H1 (cell line): ENCODE measurements at regions not wholly inside any gene's neighbourhood (a gene's known extent, or its start where the extent isn't known, plus 50 kb on each side); places are given as distances from the start of the nearest gene placed in this dataset.
A peak's percentile ranks its signal among the peaks of the same experiment; 100 is the strongest.

Experiments used
- CTCF ChIA-PET: fragments of 300-600 bp; sonication (Branson Sonifier 250); formaldehyde crosslinking; loops from one replicate; lab custom pipeline; 2021; ENCODE audit not compliant: partially characterized antibody; lab: Charles Lee
- POLR2A ChIA-PET: fragments of 300-600 bp; sonication (Branson Sonifier 250); formaldehyde crosslinking; loops from one replicate; lab custom pipeline; 2021; ENCODE audit warnings: inconsistent platforms; ENCODE audit not compliant: partially characterized antibody; lab: Charles Lee
- DNase-seq, 2 experiments: peaks; one replicate each; pipeline versions ENCODE4 v3.0.0 to v3.0.0-alpha.2; 2010 to 2022; ENCODE audit warnings: low spot score in 2 of 2, low read depth in 1 of 2, mixed read lengths in 1 of 2
- FAIRE-seq: peaks from 2 replicates; lab custom pipeline; 2011; peaks lifted over from hg19 to GRCh38; lab: Jason Lieb, UNC
- H2AFZ ChIP-seq: 2 replicates; pipeline ENCODE4 v1.8.1; 2012; ENCODE audit warnings: low read length, inconsistent platforms
- H2AK5ac ChIP-seq: 2 replicates; pipeline ENCODE4 v1.6.1; 2013; ENCODE audit warnings: low read depth, low read length
- H2BK120ac ChIP-seq: replicated peaks from 2 replicates; pipeline ENCODE3; 2013; ENCODE audit warnings: low read depth, low read length, inconsistent platforms
- H2BK12ac ChIP-seq: 2 replicates; pipeline ENCODE4 v1.6.1; 2013; ENCODE audit warnings: low read depth, low read length
- H2BK15ac ChIP-seq: 2 replicates; pipeline ENCODE4 v1.6.1; 2013; ENCODE audit warnings: low read length
- H2BK20ac ChIP-seq: 2 replicates; pipeline ENCODE4 v1.6.1; 2013; ENCODE audit warnings: low read length
- H2BK5ac ChIP-seq: 2 replicates; pipeline ENCODE4 v1.6.1; 2013; ENCODE audit warnings: low read depth, low read length
- H3K14ac ChIP-seq: 2 replicates; pipeline ENCODE4 v1.6.1; 2013; ENCODE audit warnings: inconsistent platforms; ENCODE audit not compliant: insufficient read length
- H3K18ac ChIP-seq: 2 replicates; pipeline ENCODE4 v1.6.1; 2013; ENCODE audit warnings: low read length; ENCODE audit errors: extremely low read depth
- H3K23ac ChIP-seq: 2 replicates; pipeline ENCODE4 v1.6.1; 2013; ENCODE audit warnings: inconsistent platforms; ENCODE audit not compliant: insufficient read length
- H3K23me2 ChIP-seq: 2 replicates; pipeline ENCODE4 v1.6.1; 2013; ENCODE audit warnings: low read depth, low read length
- H3K27ac ChIP-seq: 2 replicates; pipeline ENCODE4 v1.6.1; 2011; ENCODE audit warnings: low read depth, low read length, inconsistent platforms
- H3K27me3 ChIP-seq, 4 experiments: replicated peaks in 1 of 4; 1 replicate in 1 of 4; 2 replicates in 3 of 4; pipeline versions ENCODE4 v1.6.1 to v1.8.1; 2011 to 2013; ENCODE audit warnings: low read length in 3 of 4, mild to moderate bottlenecking in 3 of 4, inconsistent platforms in 2 of 4, mixed read lengths in 2 of 4, moderate library complexity in 1 of 4; ENCODE audit not compliant: control insufficient read depth in 3 of 4, insufficient read depth in 3 of 4; ENCODE audit errors: extremely low read depth in 1 of 4
- H3K36me3 ChIP-seq, 4 experiments: 2 replicates each; pipeline versions ENCODE4 v1.6.1 to v1.8.1; 2011 to 2013; ENCODE audit warnings: mild to moderate bottlenecking in 4 of 4, low read length in 3 of 4, moderate library complexity in 2 of 4, control low read depth in 1 of 4, inconsistent platforms in 1 of 4; ENCODE audit not compliant: insufficient read depth in 4 of 4, control insufficient read depth in 2 of 4
- H3K4ac ChIP-seq: replicated peaks from 2 replicates; pipeline ENCODE3; 2013; ENCODE audit warnings: low read length, low read depth, mixed read lengths, inconsistent platforms; ENCODE audit not compliant: insufficient read length
- H3K4me1 ChIP-seq, 4 experiments: replicated peaks in 1 of 4; 1 replicate in 1 of 4; 2 replicates in 3 of 4; pipeline versions ENCODE4 v1.6.1 to v1.8.1; 2011 to 2013; ENCODE audit warnings: low read length in 3 of 4, inconsistent platforms in 2 of 4, mixed read lengths in 1 of 4; ENCODE audit not compliant: insufficient read depth in 4 of 4, control insufficient read depth in 3 of 4
- H3K4me2 ChIP-seq, 2 experiments: 2 replicates each; pipeline versions ENCODE4 v1.6.1 to v1.8.1; 2011 to 2013; ENCODE audit warnings: low read depth in 2 of 2, low read length in 2 of 2, control low read depth in 1 of 2, inconsistent platforms in 1 of 2, mild to moderate bottlenecking in 1 of 2; ENCODE audit not compliant: insufficient read depth in 1 of 2
- H3K4me3 ChIP-seq, 4 experiments: fragments of 200-600, 300-600 bp in 1 of 4; sonication (generic), shearing (Covaris generic), sonication (Bioruptor Twin) in 1 of 4; 2 replicates each; pipeline versions ENCODE4 v1.5.1 to v1.8.1; 2011 to 2016; ENCODE audit warnings: low read length in 4 of 4, low read depth in 3 of 4, control low read depth in 2 of 4, inconsistent platforms in 2 of 4, mild to moderate bottlenecking in 2 of 4, mixed read lengths in 1 of 4, moderate library complexity in 1 of 4; ENCODE audit not compliant: insufficient read depth in 2 of 4; ENCODE audit errors: extremely low read depth in 1 of 4
- H3K56ac ChIP-seq: replicated peaks from 2 replicates; pipeline ENCODE3; 2013; ENCODE audit warnings: low read depth, mild to moderate bottlenecking, mixed read lengths, low read length, inconsistent platforms; ENCODE audit not compliant: insufficient read length
- H3K79me1 ChIP-seq: 2 replicates; pipeline ENCODE4 v1.6.1; 2013; ENCODE audit warnings: low read depth, low read length, control low read depth
- H3K79me2 ChIP-seq, 2 experiments: 2 replicates each; pipeline versions ENCODE4 v1.6.1 to v1.8.1; 2012 to 2013; ENCODE audit warnings: low read length in 2 of 2, mild to moderate bottlenecking in 2 of 2, inconsistent platforms in 1 of 2; ENCODE audit not compliant: insufficient read depth in 2 of 2, control insufficient read depth in 1 of 2
- H3K9ac ChIP-seq, 4 experiments: replicated peaks in 1 of 4; 1 replicate in 1 of 4; 2 replicates in 3 of 4; pipeline versions ENCODE4 v1.6.1 to v1.8.1; 2011 to 2013; ENCODE audit warnings: low read depth in 3 of 4, low read length in 3 of 4, control low read depth in 2 of 4, mild to moderate bottlenecking in 2 of 4, moderate library complexity in 2 of 4, inconsistent platforms in 1 of 4; ENCODE audit errors: extremely low read depth in 1 of 4
- H3K9me3 ChIP-seq, 2 experiments: 2 replicates each; pipeline versions ENCODE4 v1.6.1 to v1.8.1; 2012 to 2013; ENCODE audit warnings: mild to moderate bottlenecking in 2 of 2, moderate library complexity in 2 of 2, control low read depth in 1 of 2, inconsistent platforms in 1 of 2, low read depth in 1 of 2, low read length in 1 of 2, mixed read lengths in 1 of 2; ENCODE audit not compliant: insufficient read depth in 2 of 2
- H4K20me1 ChIP-seq, 2 experiments: replicated peaks in 1 of 2; 2 replicates each; pipeline versions ENCODE3 to v1.8.1; 2011 to 2013; ENCODE audit warnings: inconsistent platforms in 2 of 2, low read length in 2 of 2, mild to moderate bottlenecking in 1 of 2; ENCODE audit not compliant: insufficient read depth in 2 of 2, control insufficient read depth in 1 of 2
- H4K5ac ChIP-seq: 2 replicates; pipeline ENCODE4 v1.6.1; 2013; ENCODE audit warnings: low read length, low read depth, mixed read lengths, inconsistent platforms; ENCODE audit not compliant: insufficient read length
- H4K8ac ChIP-seq: 2 replicates; pipeline ENCODE4 v1.8.0; 2013; ENCODE audit warnings: mild to moderate bottlenecking, moderate library complexity, low read length, inconsistent platforms; ENCODE audit not compliant: insufficient read depth; ENCODE audit errors: extremely low read depth
- H4K91ac ChIP-seq: replicated peaks from 2 replicates; pipeline ENCODE3; 2013; ENCODE audit warnings: low read length, mixed read lengths, inconsistent platforms; ENCODE audit not compliant: insufficient read length
- BRCA1 ChIP-seq: IDR thresholded peaks from 2 replicates; pipeline ENCODE4 v1.6.1; 2012; ENCODE audit warnings: low read depth, low read length, improper control_type of control experiment
- EP300 ChIP-seq, 2 experiments: IDR thresholded peaks; 1 replicate in 1 of 2; 2 replicates in 1 of 2; pipeline ENCODE4 v1.6.1; 2011 to 2012; ENCODE audit warnings: low read depth in 2 of 2, low read length in 2 of 2, mild to moderate bottlenecking in 2 of 2, borderline replicate concordance in 1 of 2, inconsistent platforms in 1 of 2, moderate library complexity in 1 of 2
- MAX ChIP-seq: IDR thresholded peaks from 2 replicates; pipeline ENCODE4 v1.6.1; 2012; ENCODE audit warnings: inconsistent platforms
- WGBS, 2 experiments: shearing (Covaris generic) in 1 of 2; methylation state at CpG; one replicate each; pipeline versions ENCODE4 v1.1.6 to v1.1.7; 2013 to 2015; ENCODE audit warnings: low lambda C conversion rate in 2 of 2, mixed read lengths in 2 of 2, inconsistent platforms in 1 of 2, low coverage in 1 of 2, missing lambda C conversion rate in 1 of 2; ENCODE audit not compliant: insufficient replicate concordance in 2 of 2, insufficient coverage in 1 of 2, insufficient read length in 1 of 2; ENCODE audit errors: extremely low coverage in 1 of 2, missing lambda C conversion rate in 1 of 2; 5-methylcytosine and 5-hydroxymethylcytosine counted together

GRCh38 chr1:57991289-57991688 lies 555.2 kb downstream of the OMA1 start:
- Histone ChIP-seq H3K36me3 (no peaks in the 10 kb centered on the region), H2BK15ac (no peak overlapping the region; the same call in 1 of the 2 replicates), H2AK5ac (no peak overlapping the region), H2AFZ (no peak overlapping the region), H3K4me2 (no peak overlapping the region), H3K4ac (no peak overlapping the region), H2BK5ac (no peak overlapping the region), H3K23ac (no peak overlapping the region), H3K79me2 (no peaks in the 10 kb centered on the region), H3K27ac (no peak overlapping the region), H3K23me2 (no peaks in the 10 kb centered on the region), H4K5ac (no peak overlapping the region), H3K56ac (no peak overlapping the region), H3K9ac (no peak overlapping the region), H3K18ac (no peak overlapping the region), H4K20me1 (no peaks in the 10 kb centered on the region), H3K4me1 (peaks cover 4 to 16% (median 10%) of the 10 kb centered on the region in 4 experiments; a peak in 5 of 7 replicates), H4K8ac (no peak overlapping the region), H3K4me3 (no peak overlapping the region), H3K9me3 (no peaks in the 10 kb centered on the region), H2BK20ac (no peak overlapping the region), H3K79me1 (no peaks in the 10 kb centered on the region), H4K91ac (no peak overlapping the region), H3K14ac (no peak overlapping the region), H3K27me3 (0 out of 7 replicates have a peak, but pooled peaks cover 0 to 2% (median 0%) of the 10 kb centered on the region in 4 experiments), H2BK120ac (no peak overlapping the region), H2BK12ac (peak overlapping the region; percentile 40; the same call in 1 of the 2 replicates)
- DNase-seq (no peak), FAIRE-seq (no peak)
- 89% methylated on average over 7 of the region's 7 CpGs; no CpG with 5 or more reads in 1 of the 2 experiments for WGBS, 2 experiments
- CTCF ChIA-PET: interaction anchor here (0.9 kb wide), 1 partner anchor 25 kb away, joined by 5 read pairs; no protein-coding TSS in a partner anchor
- POLR2A ChIA-PET: no interaction called here
- TF ChIP-seq EP300 (IDR thresholded peaks at IDR 0.05; ENCODE audit: borderline replicate concordance in 1 of 2, low read depth in 2 of 2, low read length in 2 of 2) (no peak), BRCA1 (no peak), MAX (no peak)
